HL-60 (cell line): ENCODE measurements at regions not wholly inside any gene's neighbourhood (a gene's known extent, or its start where the extent isn't known, plus 50 kb on each side); places are given as distances from the start of the nearest gene placed in this dataset.

ENCODE experiments used
- DNase-seq, 2 experiments: peaks; one replicate each; pipeline ENCODE4 v3.0.0-alpha.2; 2010 to 2020; ENCODE audit warnings: low read depth in 1 of 2, low spot score in 1 of 2
- H3K27ac ChIP-seq: fragments of 250-450 bp; sonication (Bioruptor Pico); replicated peaks from 2 replicates; pipeline ENCODE4 v1.5.1; 2020; ENCODE audit warnings: mild to moderate bottlenecking, moderate library complexity
- H3K27me3 ChIP-seq: fragments of 250-450 bp; sonication (Bioruptor Pico); 2 replicates; pipeline ENCODE4 v1.5.1; 2021; ENCODE audit warnings: mild to moderate bottlenecking, moderate library complexity; ENCODE audit not compliant: insufficient read depth, poor library complexity, severe bottlenecking
- H3K4me3 ChIP-seq: replicated peaks from 2 replicates; pipeline ENCODE4 v1.5.1; 2011; ENCODE audit warnings: mild to moderate bottlenecking, control low read depth, low read length; ENCODE audit not compliant: insufficient read depth
- GABPA ChIP-seq: IDR thresholded peaks from 2 replicates; pipeline ENCODE4 v1.6.1; 2012; ENCODE audit warnings: low read depth
- POLR2AphosphoS5 ChIP-seq: IDR thresholded peaks from 2 replicates; pipeline ENCODE4 v1.6.1; 2012; ENCODE audit warnings: low read depth
- SPI1 ChIP-seq: IDR thresholded peaks from 2 replicates; pipeline ENCODE4 v1.6.1; 2012; ENCODE audit warnings: low read depth, mild to moderate bottlenecking, borderline replicate concordance
- TF ChIP-seq, protein P1 (sequence below): IDR thresholded peaks from 2 replicates; pipeline ENCODE4 v1.6.1; 2012; ENCODE audit warnings: low read depth; ENCODE audit not compliant: insufficient replicate concordance
- TF ChIP-seq, protein P2 (sequence below): IDR thresholded peaks from one replicate; pipeline ENCODE4 v1.5.1; 2011; ENCODE audit warnings: low read length, control low read depth, inconsistent platforms; ENCODE audit not compliant: insufficient read depth

GRCh38 chr4:81963015-81963762 is 410.6 kb downstream of the HNRNPD start:
- H3K27me3 ChIP-seq, result no peaks in the 10 kb centered on the region
- no peak for DNase-seq
- no peak overlapping the region for H3K4me3 ChIP-seq
- TF ChIP-seq POLR2AphosphoS5, result no peak
- no peak for TF ChIP-seq SPI1
- TF ChIP-seq GABPA, result no peak
- H3K27ac ChIP-seq, result no peak overlapping the region

- DNase-seq, result no peak
- no peak overlapping the region for H3K27ac ChIP-seq
- TF ChIP-seq, protein P1, sequence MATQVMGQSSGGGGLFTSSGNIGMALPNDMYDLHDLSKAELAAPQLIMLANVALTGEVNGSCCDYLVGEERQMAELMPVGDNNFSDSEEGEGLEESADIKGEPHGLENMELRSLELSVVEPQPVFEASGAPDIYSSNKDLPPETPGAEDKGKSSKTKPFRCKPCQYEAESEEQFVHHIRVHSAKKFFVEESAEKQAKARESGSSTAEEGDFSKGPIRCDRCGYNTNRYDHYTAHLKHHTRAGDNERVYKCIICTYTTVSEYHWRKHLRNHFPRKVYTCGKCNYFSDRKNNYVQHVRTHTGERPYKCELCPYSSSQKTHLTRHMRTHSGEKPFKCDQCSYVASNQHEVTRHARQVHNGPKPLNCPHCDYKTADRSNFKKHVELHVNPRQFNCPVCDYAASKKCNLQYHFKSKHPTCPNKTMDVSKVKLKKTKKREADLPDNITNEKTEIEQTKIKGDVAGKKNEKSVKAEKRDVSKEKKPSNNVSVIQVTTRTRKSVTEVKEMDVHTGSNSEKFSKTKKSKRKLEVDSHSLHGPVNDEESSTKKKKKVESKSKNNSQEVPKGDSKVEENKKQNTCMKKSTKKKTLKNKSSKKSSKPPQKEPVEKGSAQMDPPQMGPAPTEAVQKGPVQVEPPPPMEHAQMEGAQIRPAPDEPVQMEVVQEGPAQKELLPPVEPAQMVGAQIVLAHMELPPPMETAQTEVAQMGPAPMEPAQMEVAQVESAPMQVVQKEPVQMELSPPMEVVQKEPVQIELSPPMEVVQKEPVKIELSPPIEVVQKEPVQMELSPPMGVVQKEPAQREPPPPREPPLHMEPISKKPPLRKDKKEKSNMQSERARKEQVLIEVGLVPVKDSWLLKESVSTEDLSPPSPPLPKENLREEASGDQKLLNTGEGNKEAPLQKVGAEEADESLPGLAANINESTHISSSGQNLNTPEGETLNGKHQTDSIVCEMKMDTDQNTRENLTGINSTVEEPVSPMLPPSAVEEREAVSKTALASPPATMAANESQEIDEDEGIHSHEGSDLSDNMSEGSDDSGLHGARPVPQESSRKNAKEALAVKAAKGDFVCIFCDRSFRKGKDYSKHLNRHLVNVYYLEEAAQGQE, result no peak
- TF ChIP-seq GABPA (no peak), SPI1 (no peak), POLR2AphosphoS5 (no peak)
- TF ChIP-seq, protein P2, sequence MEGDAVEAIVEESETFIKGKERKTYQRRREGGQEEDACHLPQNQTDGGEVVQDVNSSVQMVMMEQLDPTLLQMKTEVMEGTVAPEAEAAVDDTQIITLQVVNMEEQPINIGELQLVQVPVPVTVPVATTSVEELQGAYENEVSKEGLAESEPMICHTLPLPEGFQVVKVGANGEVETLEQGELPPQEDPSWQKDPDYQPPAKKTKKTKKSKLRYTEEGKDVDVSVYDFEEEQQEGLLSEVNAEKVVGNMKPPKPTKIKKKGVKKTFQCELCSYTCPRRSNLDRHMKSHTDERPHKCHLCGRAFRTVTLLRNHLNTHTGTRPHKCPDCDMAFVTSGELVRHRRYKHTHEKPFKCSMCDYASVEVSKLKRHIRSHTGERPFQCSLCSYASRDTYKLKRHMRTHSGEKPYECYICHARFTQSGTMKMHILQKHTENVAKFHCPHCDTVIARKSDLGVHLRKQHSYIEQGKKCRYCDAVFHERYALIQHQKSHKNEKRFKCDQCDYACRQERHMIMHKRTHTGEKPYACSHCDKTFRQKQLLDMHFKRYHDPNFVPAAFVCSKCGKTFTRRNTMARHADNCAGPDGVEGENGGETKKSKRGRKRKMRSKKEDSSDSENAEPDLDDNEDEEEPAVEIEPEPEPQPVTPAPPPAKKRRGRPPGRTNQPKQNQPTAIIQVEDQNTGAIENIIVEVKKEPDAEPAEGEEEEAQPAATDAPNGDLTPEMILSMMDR, result no peak
- no peak overlapping the region for H3K4me3 ChIP-seq
- H3K27me3 ChIP-seq, result no peaks in the 10 kb centered on the region
These were observed 412.8 kb downstream of the HNRNPD start for GRCh38 chr4:81960961-81961360.

- no peak for DNase-seq
- no peaks in the 10 kb centered on the region for H3K27me3 ChIP-seq
- TF ChIP-seq GABPA (no peak), POLR2AphosphoS5 (no peak)
- no peak overlapping the region for H3K27ac ChIP-seq
- H3K4me3 ChIP-seq, result no peak overlapping the region
These were observed 419.5 kb downstream of the HNRNPD start for GRCh38 chr4:81954271-81954670.

GRCh38 chr4:81951891-81952455 is 421.8 kb downstream of the HNRNPD start:
- Histone ChIP-seq H3K27ac (no peak overlapping the region), H3K4me3 (no peak overlapping the region), H3K27me3 (no peaks in the 10 kb centered on the region)
- no peak for DNase-seq
- TF ChIP-seq, protein P1, result no peak
- TF ChIP-seq POLR2AphosphoS5, result no peak
- no peak for TF ChIP-seq GABPA
- TF ChIP-seq, protein P2, result no peak
- TF ChIP-seq SPI1, result no peak

GRCh38 chr4:81946996-81947395 is 426.8 kb downstream of the HNRNPD start:
- H3K27me3 ChIP-seq, result no peaks in the 10 kb centered on the region
- TF ChIP-seq, protein P1, result no peak
- TF ChIP-seq, protein P2, result no peak
- no peak for TF ChIP-seq POLR2AphosphoS5
- no peak for TF ChIP-seq SPI1
- no peak for TF ChIP-seq GABPA
- no peak overlapping the region for H3K27ac ChIP-seq
- DNase-seq, result no peak
- no peak overlapping the region for H3K4me3 ChIP-seq
